Astrocyte (in vitro differentiated cells and primary cell): ENCODE measurements at regions not wholly inside any gene's neighbourhood (a gene's known extent, or its start where the extent isn't known, plus 50 kb on each side); places are given as distances from the start of the nearest gene placed in this dataset.

Experiments
- EZH2 ChIP-seq: IDR thresholded peaks from 2 replicates; pipeline ENCODE4 v1.6.1; 2012; ENCODE audit warnings: mild to moderate bottlenecking, low read length, inconsistent platforms; ENCODE audit not compliant: insufficient read depth
- TF ChIP-seq, protein P1 (sequence below): IDR thresholded peaks from 2 replicates; pipeline ENCODE4 v1.5.1; 2011; ENCODE audit warnings: low read depth, mild to moderate bottlenecking, inconsistent platforms, low read length, moderate library complexity; ENCODE audit not compliant: insufficient read depth

DNA sequence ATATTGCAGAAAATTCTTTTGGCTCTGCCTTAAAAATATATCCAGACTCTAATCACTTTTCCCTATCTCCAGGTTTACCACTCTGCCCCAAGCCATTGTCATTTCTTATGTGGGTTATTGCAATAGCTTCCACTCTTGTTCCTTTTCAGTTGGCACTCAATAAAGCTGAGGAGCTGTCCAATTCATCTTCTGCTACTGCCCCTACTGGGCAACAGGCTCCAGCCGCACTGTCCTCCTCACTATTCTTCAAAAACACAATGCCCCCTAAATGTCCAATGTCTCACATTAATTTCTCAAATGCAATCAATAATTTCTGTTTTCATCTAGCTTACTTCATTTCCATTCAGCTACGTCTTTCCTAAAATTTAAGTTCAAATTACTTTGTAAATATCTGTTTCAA, 1262.5 kb upstream of the CDH2 start:
- TF ChIP-seq, protein P1, sequence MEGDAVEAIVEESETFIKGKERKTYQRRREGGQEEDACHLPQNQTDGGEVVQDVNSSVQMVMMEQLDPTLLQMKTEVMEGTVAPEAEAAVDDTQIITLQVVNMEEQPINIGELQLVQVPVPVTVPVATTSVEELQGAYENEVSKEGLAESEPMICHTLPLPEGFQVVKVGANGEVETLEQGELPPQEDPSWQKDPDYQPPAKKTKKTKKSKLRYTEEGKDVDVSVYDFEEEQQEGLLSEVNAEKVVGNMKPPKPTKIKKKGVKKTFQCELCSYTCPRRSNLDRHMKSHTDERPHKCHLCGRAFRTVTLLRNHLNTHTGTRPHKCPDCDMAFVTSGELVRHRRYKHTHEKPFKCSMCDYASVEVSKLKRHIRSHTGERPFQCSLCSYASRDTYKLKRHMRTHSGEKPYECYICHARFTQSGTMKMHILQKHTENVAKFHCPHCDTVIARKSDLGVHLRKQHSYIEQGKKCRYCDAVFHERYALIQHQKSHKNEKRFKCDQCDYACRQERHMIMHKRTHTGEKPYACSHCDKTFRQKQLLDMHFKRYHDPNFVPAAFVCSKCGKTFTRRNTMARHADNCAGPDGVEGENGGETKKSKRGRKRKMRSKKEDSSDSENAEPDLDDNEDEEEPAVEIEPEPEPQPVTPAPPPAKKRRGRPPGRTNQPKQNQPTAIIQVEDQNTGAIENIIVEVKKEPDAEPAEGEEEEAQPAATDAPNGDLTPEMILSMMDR: peak; percentile 13
- TF ChIP-seq EZH2: no peak
